Cerebellar nuclear complex (tissue), 1 donor: ENCODE measurements at regions not wholly inside any gene's neighbourhood (a gene's known extent, or its start where the extent isn't known, plus 50 kb on each side); places are given as distances from the start of the nearest gene placed in this dataset.

Experiments
- DNase-seq, 2 experiments: peaks; one replicate each; lab custom pipeline; 2025; lab: John Stamatoyannopoulos, UW

- DNase-seq: no peak
These were observed 70.8 kb upstream of the GNAZ start for GRCh38 chr22:22999523-22999922.

GRCh38 chr22:23000657-23001347 lies 69.5 kb upstream of the GNAZ start:
- DNase-seq: no peak

- no peak for DNase-seq
These were observed 68.9 kb upstream of the GNAZ start for GRCh38 chr22:23001463-23001862.

GRCh38 chr22:23002612-23003180 lies 67.6 kb upstream of the GNAZ start:
- no peak for DNase-seq

GRCh38 chr22:23007823-23008222 lies 62.5 kb upstream of the GNAZ start:
- no peak for DNase-seq

- DNase-seq: no peak
These were observed 61.4 kb upstream of the GNAZ start for GRCh38 chr22:23008896-23009295.
